ENCODE measurements at regions not wholly inside any gene's neighbourhood (a gene's known extent, or its start where the extent isn't known, plus 50 kb on each side); places are given as distances from the start of the nearest gene placed in this dataset.

DNA sequence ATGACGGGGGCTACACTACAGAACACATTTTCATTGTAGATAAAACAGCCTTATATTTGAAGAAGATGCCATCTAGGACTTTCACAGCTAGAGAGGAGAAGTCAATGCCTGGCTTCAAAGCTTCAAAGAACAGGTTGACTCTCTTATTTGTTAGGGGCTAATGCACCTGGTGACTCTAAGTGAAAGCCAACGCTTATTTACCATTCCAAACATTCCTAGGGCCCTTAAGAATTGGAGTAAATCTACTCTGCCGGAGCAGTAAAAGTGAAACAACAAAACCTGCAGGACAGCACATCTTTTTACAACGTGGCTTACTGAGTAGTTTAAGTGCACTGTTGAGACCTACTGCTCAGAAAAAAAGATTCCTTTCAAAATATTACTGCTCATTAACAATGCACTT, 487.2 kb upstream of the SOX5 start:
- no peaks in the 10 kb centered on the region for H3F3A ChIP-seq (ENCODE audit: insufficient read depth, low read length, poor library complexity, severe bottlenecking)
- TF ChIP-seq RAD21 (conservative IDR thresholded peaks at IDR 0.05) = no peak
- TF ChIP-seq EP300 (conservative IDR thresholded peaks at IDR 0.05; ENCODE audit: poor library complexity, severe bottlenecking) = no peak
- no peak for TF ChIP-seq REST (IDR thresholded peaks at IDR 0.05; ENCODE audit: borderline replicate concordance)
- TF ChIP-seq EZH2 (IDR thresholded peaks at IDR 0.05; ENCODE audit: borderline replicate concordance, insufficient read depth, low read length, poor library complexity, severe bottlenecking) = no peak
- TF ChIP-seq POLR2AphosphoS5 (IDR thresholded peaks at IDR 0.05) = no peak
- no peak for TF ChIP-seq TAF1 (IDR thresholded peaks at IDR 0.05; ENCODE audit: low read depth)
- no peak for TF ChIP-seq SMC3 (conservative IDR thresholded peaks at IDR 0.05; ENCODE audit: poor library complexity)
- no peak for TF ChIP-seq CTCF (IDR thresholded peaks at IDR 0.05; ENCODE audit: poor library complexity, severe bottlenecking)
- no peak for TF ChIP-seq MXI1 (conservative IDR thresholded peaks at IDR 0.05; ENCODE audit: poor library complexity, severe bottlenecking)
- no peaks in the 10 kb centered on the region for H3K79me2 ChIP-seq (replicated peaks; ENCODE audit: insufficient read depth, low read length)
- peaks cover 4% of the 10 kb centered on the region for H3K9me3 ChIP-seq (ENCODE audit: low read length)
- no peaks in the 10 kb centered on the region for H3K9me2 ChIP-seq (ENCODE audit: insufficient read depth, low read length)
- H4K20me1 ChIP-seq (ENCODE audit: insufficient read depth) = no peaks in the 10 kb centered on the region
- H3K27me3 ChIP-seq (ENCODE audit: insufficient read depth, low read depth, low read length) = no peaks in the 10 kb centered on the region
- H3K36me3 ChIP-seq (ENCODE audit: insufficient read depth, low read length) = no peaks in the 10 kb centered on the region
- no peak overlapping the region for H3K4me3 ChIP-seq (ENCODE audit: low read length)
- no peak overlapping the region for H2AFZ ChIP-seq (ENCODE audit: low read depth, low read length)
- H3K9ac ChIP-seq (ENCODE audit: low read length) = no peak overlapping the region
- no peak overlapping the region for H3K27ac ChIP-seq (ENCODE audit: low read length)
- H3K4me2 ChIP-seq (ENCODE audit: low read length) = no peak overlapping the region

- Histone ChIP-seq H3K79me2 (replicated peaks; ENCODE audit: insufficient read depth, low read length) (no peaks in the 10 kb centered on the region), H3K9me3 (ENCODE audit: low read length) (peaks cover 4% of the 10 kb centered on the region), H3K9ac (ENCODE audit: low read length) (no peak overlapping the region), H3K4me3 (ENCODE audit: low read length) (no peak overlapping the region), H3K27me3 (ENCODE audit: insufficient read depth, low read depth, low read length) (no peaks in the 10 kb centered on the region), H4K20me1 (ENCODE audit: insufficient read depth) (no peaks in the 10 kb centered on the region), H3F3A (ENCODE audit: insufficient read depth, low read length, poor library complexity, severe bottlenecking) (no peaks in the 10 kb centered on the region), H3K9me2 (ENCODE audit: insufficient read depth, low read length) (no peaks in the 10 kb centered on the region), H2AFZ (ENCODE audit: low read depth, low read length) (no peak overlapping the region), H3K27ac (ENCODE audit: low read length) (no peak overlapping the region), H3K36me3 (ENCODE audit: insufficient read depth, low read length) (no peaks in the 10 kb centered on the region), H3K4me2 (ENCODE audit: low read length) (no peak overlapping the region)
- no peak for TF ChIP-seq TAF1 (IDR thresholded peaks at IDR 0.05; ENCODE audit: low read depth)
- TF ChIP-seq REST (IDR thresholded peaks at IDR 0.05; ENCODE audit: borderline replicate concordance) = no peak
Observed at GRCh38 chr12:24431872-24432271, 482.4 kb upstream of the SOX5 start.
